Skeletal muscle satellite cell (primary cell): ENCODE measurements at regions not wholly inside any gene's neighbourhood (a gene's known extent, or its start where the extent isn't known, plus 50 kb on each side); places are given as distances from the start of the nearest gene placed in this dataset.
"Not testable (repeated sequence)": the region's sequence is repeated elsewhere in the genome, so short reads cannot be mapped to it uniquely, and the experiment has no call there.

Experiments
- H3K27me3 ChIP-seq: 2 replicates; pipeline ENCODE4 v1.7.0; 2013; ENCODE audit warnings: low read length; ENCODE audit not compliant: control insufficient read depth, insufficient read depth
- H3K36me3 ChIP-seq: 2 replicates; pipeline ENCODE4 v1.7.0; 2013; ENCODE audit warnings: mild to moderate bottlenecking, control low read depth, low read length; ENCODE audit not compliant: insufficient read depth
- H3K4me1 ChIP-seq: 2 replicates; pipeline ENCODE4 v1.7.0; 2013; ENCODE audit warnings: low read length; ENCODE audit not compliant: control insufficient read depth, insufficient read depth
- H3K4me2 ChIP-seq: 2 replicates; pipeline ENCODE4 v1.7.0; 2013; ENCODE audit warnings: mild to moderate bottlenecking, low read length
- H3K4me3 ChIP-seq: 2 replicates; pipeline ENCODE4 v1.7.0; 2013; ENCODE audit warnings: low read length
- H3K9ac ChIP-seq: 2 replicates; pipeline ENCODE4 v1.7.0; 2013; ENCODE audit warnings: mild to moderate bottlenecking, low read depth, low read length, moderate library complexity
- H3K9me3 ChIP-seq: replicated peaks from 2 replicates; pipeline ENCODE4 v1.7.0; 2013; ENCODE audit warnings: mild to moderate bottlenecking, control low read depth, low read length

DNA sequence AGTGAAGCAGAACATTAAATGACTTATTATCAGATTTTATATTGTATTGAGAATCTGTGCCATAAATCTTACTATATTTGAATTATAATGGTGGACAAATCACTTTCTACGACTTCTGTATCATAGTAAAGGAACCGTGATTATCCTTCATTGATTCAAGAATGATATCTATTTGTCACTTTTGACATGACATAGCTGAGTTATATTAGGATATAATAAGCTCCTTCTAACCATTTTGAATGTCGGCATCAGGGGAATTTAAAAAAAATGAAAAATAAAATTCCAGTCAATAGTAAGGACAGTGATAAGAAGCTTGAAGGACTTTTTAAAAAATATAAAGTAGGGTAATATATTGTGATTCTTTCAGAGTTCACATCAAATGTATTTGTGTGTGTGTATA is 338.9 kb upstream of the ACO1 start:
- H3K9me3 ChIP-seq = no peaks in the 10 kb centered on the region
- H3K36me3 ChIP-seq = no peaks in the 10 kb centered on the region
- no peak overlapping the region for H3K4me3 ChIP-seq
- H3K27me3 ChIP-seq = no peaks in the 10 kb centered on the region
- H3K9ac ChIP-seq = no peak overlapping the region
- H3K4me1 ChIP-seq = no peaks in the 10 kb centered on the region
- H3K4me2 ChIP-seq = no peak overlapping the region

GRCh38 chr9:32067261-32067660 is 317.2 kb upstream of the ACO1 start:
- Histone ChIP-seq H3K9ac (no peak overlapping the region), H3K4me2 (no peak overlapping the region), H3K27me3 (no peaks in the 10 kb centered on the region), H3K36me3 (no peaks in the 10 kb centered on the region), H3K4me3 (no peak overlapping the region), H3K4me1 (no peaks in the 10 kb centered on the region), H3K9me3 (no peaks in the 10 kb centered on the region)

DNA sequence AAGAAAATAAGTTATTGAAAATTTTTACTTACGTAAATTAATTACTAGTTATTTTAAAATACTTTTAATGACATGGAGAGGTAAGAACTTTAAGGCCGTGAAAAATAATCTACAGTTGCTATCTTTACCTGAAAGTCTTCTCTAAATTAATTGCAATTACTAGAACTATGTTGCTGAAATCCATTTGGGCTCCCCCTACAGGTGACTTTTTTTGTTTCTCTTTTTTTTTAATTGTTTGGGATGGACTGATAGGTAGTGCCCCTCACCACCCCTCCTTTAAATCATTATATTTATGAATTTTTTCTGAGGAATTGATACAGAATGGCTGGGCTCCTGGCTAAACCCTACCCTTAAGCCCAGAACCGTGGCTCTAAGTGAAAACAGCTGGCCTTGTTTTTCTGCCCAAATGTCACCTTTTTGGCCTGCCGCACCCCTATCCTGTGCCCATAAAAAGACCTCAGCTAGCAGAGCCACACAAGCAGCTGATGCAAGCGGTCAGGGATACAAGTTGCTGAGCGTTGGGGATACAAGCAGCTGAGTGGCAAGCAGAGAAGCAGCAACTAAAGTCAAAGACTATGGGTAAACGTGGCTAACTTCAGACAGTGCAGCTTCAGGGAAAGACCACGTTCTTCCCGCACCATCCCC is 315.2 kb upstream of the ACO1 start:
- H3K4me1 ChIP-seq = no peaks in the 10 kb centered on the region
- H3K4me2 ChIP-seq = no peak overlapping the region
- H3K9me3 ChIP-seq = no peaks in the 10 kb centered on the region
- H3K36me3 ChIP-seq = no peaks in the 10 kb centered on the region
- H3K9ac ChIP-seq = no peak overlapping the region
- H3K27me3 ChIP-seq = no peaks in the 10 kb centered on the region
- no peak overlapping the region for H3K4me3 ChIP-seq

DNA sequence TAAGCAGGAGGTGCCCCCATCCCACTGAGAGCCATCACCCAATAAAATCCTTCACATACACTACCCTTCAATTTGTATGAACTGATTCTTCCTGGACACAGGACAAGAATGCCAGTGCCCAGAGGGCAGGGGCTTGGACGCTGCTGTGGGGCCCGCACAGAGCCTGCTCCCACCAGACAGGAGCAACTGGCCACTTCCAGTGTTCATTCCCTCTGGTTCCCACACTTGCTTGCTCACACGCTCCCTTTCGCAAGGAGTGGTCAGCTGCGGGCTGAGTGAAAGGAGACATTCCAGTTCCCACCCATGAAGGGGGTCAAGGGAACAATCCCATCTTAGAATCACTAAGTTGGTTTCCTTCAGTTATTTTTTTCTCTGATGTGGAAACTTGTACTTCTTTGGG is 314.5 kb upstream of the ACO1 start:
- no peaks in the 10 kb centered on the region for H3K36me3 ChIP-seq
- H3K4me1 ChIP-seq = no peaks in the 10 kb centered on the region
- H3K4me2 ChIP-seq = no peak overlapping the region
- no peak overlapping the region for H3K4me3 ChIP-seq
- no peaks in the 10 kb centered on the region for H3K27me3 ChIP-seq
- H3K9ac ChIP-seq = no peak overlapping the region
- H3K9me3 ChIP-seq = no peaks in the 10 kb centered on the region

GRCh38 chr9:32072570-32072969 is 311.9 kb upstream of the ACO1 start:
- no peak overlapping the region for H3K4me3 ChIP-seq
- H3K36me3 ChIP-seq = no peaks in the 10 kb centered on the region
- no peaks in the 10 kb centered on the region for H3K27me3 ChIP-seq
- H3K4me2 ChIP-seq = no peak overlapping the region
- no peaks in the 10 kb centered on the region for H3K9me3 ChIP-seq
- no peaks in the 10 kb centered on the region for H3K4me1 ChIP-seq
- H3K9ac ChIP-seq = no peak overlapping the region

DNA sequence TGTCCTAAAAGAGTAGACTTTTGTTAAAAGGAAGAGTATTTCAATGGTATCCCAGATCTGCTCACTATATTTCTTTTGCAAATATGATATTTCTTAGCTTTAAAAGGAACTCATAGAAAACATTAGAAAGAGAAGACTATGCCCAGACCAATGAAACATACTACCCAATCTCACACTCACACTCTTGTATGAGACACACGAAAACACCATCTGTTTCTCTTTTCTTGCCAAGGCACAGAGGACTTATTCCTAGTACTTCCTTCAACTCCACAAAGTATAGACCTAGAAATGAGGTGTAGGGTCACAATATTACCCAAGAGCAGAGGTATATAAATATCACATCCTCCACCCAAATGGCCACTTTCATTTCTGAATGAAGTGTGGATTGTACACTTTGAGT is 292.4 kb upstream of the ACO1 start:
- Histone ChIP-seq H3K4me2 (no peak overlapping the region), H3K4me3 (no peak overlapping the region)

GRCh38 chr9:32117291-32117690 is 267.2 kb upstream of the ACO1 start:
- no peaks in the 10 kb centered on the region for H3K36me3 ChIP-seq
- no peak overlapping the region for H3K4me3 ChIP-seq
- no peaks in the 10 kb centered on the region for H3K27me3 ChIP-seq
- no peaks in the 10 kb centered on the region for H3K4me1 ChIP-seq
- no peak overlapping the region for H3K4me2 ChIP-seq
- no peaks in the 10 kb centered on the region for H3K9me3 ChIP-seq
- H3K9ac ChIP-seq = no peak overlapping the region

More for the DNA sequence above, 292.4 kb upstream of the ACO1 start:
- Histone ChIP-seq H3K9me3 (no peaks in the 10 kb centered on the region), H3K36me3 (no peaks in the 10 kb centered on the region), H3K9ac (no peak overlapping the region), H3K27me3 (no peaks in the 10 kb centered on the region), H3K4me1 (no peaks in the 10 kb centered on the region)

DNA sequence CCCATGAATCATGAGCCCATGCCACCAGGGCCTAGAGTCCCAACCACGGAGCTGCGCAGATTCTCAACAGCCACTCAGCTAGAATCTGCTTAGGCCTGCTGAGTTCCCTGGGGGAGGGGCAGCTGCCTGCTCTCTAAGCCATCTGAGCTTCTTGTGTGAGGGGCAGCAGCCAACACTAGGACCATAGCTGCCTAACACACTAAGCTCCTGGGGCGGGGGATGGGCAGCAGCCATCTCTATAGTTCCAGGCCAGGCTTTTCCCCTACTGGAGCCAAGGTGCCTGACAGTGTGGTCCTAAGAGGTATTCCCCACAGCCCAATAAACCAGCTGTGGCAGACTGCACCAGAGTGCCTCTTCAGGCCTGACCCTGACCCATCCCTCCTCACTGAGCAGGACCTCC is 255.9 kb upstream of the ACO1 start:
- H3K36me3 ChIP-seq = no peaks in the 10 kb centered on the region

DNA sequence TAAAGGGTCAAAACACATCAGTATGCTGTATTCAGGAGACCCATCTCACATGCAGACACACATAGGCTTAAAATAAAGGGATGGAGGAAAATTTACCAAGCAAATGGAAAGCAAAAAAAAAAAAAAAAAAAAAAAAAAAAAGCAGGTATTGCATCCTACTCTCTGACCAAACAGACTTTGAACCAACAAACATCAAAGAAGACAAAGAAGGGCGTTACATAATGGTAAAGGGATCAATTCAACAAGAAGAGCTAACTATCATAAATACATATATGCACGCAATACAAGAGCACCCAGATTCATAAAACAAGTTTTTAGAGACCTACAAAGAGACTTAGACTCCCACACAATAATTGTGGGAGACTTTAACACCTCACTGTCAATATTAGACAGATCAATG is 253.7 kb upstream of the ACO1 start:
- not testable (repeated sequence) for H3K9ac ChIP-seq, H3K4me1 ChIP-seq, H3K27me3 ChIP-seq, H3K4me3 ChIP-seq, H3K9me3 ChIP-seq, H3K4me2 ChIP-seq, H3K36me3 ChIP-seq

More for the DNA sequence above, 255.9 kb upstream of the ACO1 start:
- Histone ChIP-seq H3K4me2 (no peak overlapping the region), H3K4me1 (no peaks in the 10 kb centered on the region), H3K4me3 (no peak overlapping the region), H3K9ac (no peak overlapping the region), H3K27me3 (no peaks in the 10 kb centered on the region), H3K9me3 (peaks cover 4% of the 10 kb centered on the region)

- H3K9ac ChIP-seq = no peak overlapping the region
- no peaks in the 10 kb centered on the region for H3K36me3 ChIP-seq
- peaks cover 4% of the 10 kb centered on the region for H3K9me3 ChIP-seq
- H3K4me2 ChIP-seq = no peak overlapping the region
- no peaks in the 10 kb centered on the region for H3K4me1 ChIP-seq
- H3K4me3 ChIP-seq = no peak overlapping the region
- H3K27me3 ChIP-seq = no peaks in the 10 kb centered on the region
Measured at GRCh38 chr9:32136700-32137339, 247.6 kb upstream of the ACO1 start.

DNA sequence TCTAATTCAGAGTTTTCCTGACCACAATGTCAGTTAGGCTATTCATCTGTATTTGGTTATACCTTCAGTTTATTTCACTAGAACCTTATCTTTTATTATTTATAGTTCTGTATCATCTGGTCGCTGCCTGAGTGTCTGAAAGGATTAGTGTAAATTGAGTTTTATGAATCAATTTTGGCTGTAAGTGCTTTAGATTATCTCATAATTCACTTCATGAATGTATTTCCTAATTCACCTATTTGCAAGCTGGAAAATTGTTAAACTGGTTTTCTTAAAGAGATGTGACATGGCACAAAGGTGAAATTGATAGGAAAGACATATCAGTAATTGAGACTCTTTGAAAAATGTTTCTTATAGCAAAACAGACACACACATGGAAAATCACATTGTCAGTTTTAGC is 242.4 kb upstream of the ACO1 start:
- Histone ChIP-seq H3K4me1 (no peaks in the 10 kb centered on the region), H3K4me3 (no peak overlapping the region), H3K9ac (no peak overlapping the region), H3K9me3 (no peaks in the 10 kb centered on the region), H3K4me2 (no peak overlapping the region), H3K36me3 (no peaks in the 10 kb centered on the region), H3K27me3 (no peaks in the 10 kb centered on the region)

- not testable (repeated sequence) for H3K9me3 ChIP-seq, H3K36me3 ChIP-seq, H3K4me3 ChIP-seq, H3K27me3 ChIP-seq, H3K4me1 ChIP-seq, H3K4me2 ChIP-seq, H3K9ac ChIP-seq
Measured at GRCh38 chr9:32148553-32148952, 235.9 kb upstream of the ACO1 start.
